ENCODE measurements at regions not wholly inside any gene's neighbourhood (a gene's known extent, or its start where the extent isn't known, plus 50 kb on each side); places are given as distances from the start of the nearest gene placed in this dataset.

GRCh38 chr7:35581605-35582210 lies 113.2 kb downstream of the HERPUD2 start:
- DNase-seq: no peak

- no peak for DNase-seq
These were observed 118.8 kb downstream of the HERPUD2 start for GRCh38 chr7:35576031-35576573.

GRCh38 chr7:35571611-35572240 lies 123.2 kb downstream of the HERPUD2 start:
- DNase-seq: no peak

GRCh38 chr7:35570937-35571336 lies 124.0 kb downstream of the HERPUD2 start:
- no peak for DNase-seq

- no peak for DNase-seq
These were observed 129.0 kb downstream of the HERPUD2 start for GRCh38 chr7:35565927-35566326.

- DNase-seq: no peak
These were observed 136.1 kb downstream of the HERPUD2 start for GRCh38 chr7:35558841-35559240.

- no peak for DNase-seq
These were observed 138.1 kb downstream of the HERPUD2 start for GRCh38 chr7:35556515-35557471.

GRCh38 chr7:35555934-35556333 lies 139.0 kb downstream of the HERPUD2 start:
- no peak for DNase-seq

- no peak for DNase-seq
These were observed 139.5 kb downstream of the HERPUD2 start for GRCh38 chr7:35555386-35555785.

GRCh38 chr7:35553519-35553918 lies 141.4 kb downstream of the HERPUD2 start:
- DNase-seq: no peak

- DNase-seq: no peak
These were observed 142.2 kb downstream of the HERPUD2 start for GRCh38 chr7:35552691-35553090.

GRCh38 chr7:35551321-35552081 lies 143.4 kb downstream of the HERPUD2 start:
- DNase-seq: no peak

- DNase-seq: no peak
These were observed 144.1 kb downstream of the HERPUD2 start for GRCh38 chr7:35550831-35551230.

- DNase-seq: no peak
These were observed 145.2 kb downstream of the HERPUD2 start for GRCh38 chr7:35549781-35550180.

GRCh38 chr7:35548291-35548690 lies 146.6 kb downstream of the HERPUD2 start:
- no peak for DNase-seq

- DNase-seq: no peak
These were observed 148.1 kb downstream of the HERPUD2 start for GRCh38 chr7:35546691-35547429.

- DNase-seq: no peak
These were observed 149.1 kb downstream of the HERPUD2 start for GRCh38 chr7:35545831-35546230.

- no peak for DNase-seq
These were observed 150.8 kb downstream of the HERPUD2 start for GRCh38 chr7:35544028-35544742.

- peak; percentile 79 for DNase-seq
These were observed 157.6 kb downstream of the HERPUD2 start for GRCh38 chr7:35537067-35538023.

- no peak for DNase-seq
These were observed 158.5 kb downstream of the HERPUD2 start for GRCh38 chr7:35536396-35536826.
